Fibroblast of pulmonary artery (primary cell): ENCODE measurements at regions not wholly inside any gene's neighbourhood (a gene's known extent, or its start where the extent isn't known, plus 50 kb on each side); places are given as distances from the start of the nearest gene placed in this dataset.

Source experiments
- DNase-seq: peaks from one replicate; pipeline ENCODE4 v3.0.0-alpha.2; 2010; ENCODE audit warnings: low read depth
- H3K4me3 ChIP-seq: replicated peaks from 2 replicates; pipeline ENCODE4 v1.5.1; 2011; ENCODE audit warnings: low read depth, mild to moderate bottlenecking, control low read depth, low read length, moderate library complexity
- TF ChIP-seq, protein P1 (sequence below): IDR thresholded peaks from 2 replicates; pipeline ENCODE4 v1.5.1; 2011; ENCODE audit warnings: mild to moderate bottlenecking, control low read depth, low read length, inconsistent platforms; ENCODE audit errors: missing control alignments

GRCh38 chr10:71040846-71041605 is 152.7 kb upstream of the PCBD1 start:
- TF ChIP-seq, protein P1, sequence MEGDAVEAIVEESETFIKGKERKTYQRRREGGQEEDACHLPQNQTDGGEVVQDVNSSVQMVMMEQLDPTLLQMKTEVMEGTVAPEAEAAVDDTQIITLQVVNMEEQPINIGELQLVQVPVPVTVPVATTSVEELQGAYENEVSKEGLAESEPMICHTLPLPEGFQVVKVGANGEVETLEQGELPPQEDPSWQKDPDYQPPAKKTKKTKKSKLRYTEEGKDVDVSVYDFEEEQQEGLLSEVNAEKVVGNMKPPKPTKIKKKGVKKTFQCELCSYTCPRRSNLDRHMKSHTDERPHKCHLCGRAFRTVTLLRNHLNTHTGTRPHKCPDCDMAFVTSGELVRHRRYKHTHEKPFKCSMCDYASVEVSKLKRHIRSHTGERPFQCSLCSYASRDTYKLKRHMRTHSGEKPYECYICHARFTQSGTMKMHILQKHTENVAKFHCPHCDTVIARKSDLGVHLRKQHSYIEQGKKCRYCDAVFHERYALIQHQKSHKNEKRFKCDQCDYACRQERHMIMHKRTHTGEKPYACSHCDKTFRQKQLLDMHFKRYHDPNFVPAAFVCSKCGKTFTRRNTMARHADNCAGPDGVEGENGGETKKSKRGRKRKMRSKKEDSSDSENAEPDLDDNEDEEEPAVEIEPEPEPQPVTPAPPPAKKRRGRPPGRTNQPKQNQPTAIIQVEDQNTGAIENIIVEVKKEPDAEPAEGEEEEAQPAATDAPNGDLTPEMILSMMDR = no peak
- H3K4me3 ChIP-seq = no peak overlapping the region

DNA sequence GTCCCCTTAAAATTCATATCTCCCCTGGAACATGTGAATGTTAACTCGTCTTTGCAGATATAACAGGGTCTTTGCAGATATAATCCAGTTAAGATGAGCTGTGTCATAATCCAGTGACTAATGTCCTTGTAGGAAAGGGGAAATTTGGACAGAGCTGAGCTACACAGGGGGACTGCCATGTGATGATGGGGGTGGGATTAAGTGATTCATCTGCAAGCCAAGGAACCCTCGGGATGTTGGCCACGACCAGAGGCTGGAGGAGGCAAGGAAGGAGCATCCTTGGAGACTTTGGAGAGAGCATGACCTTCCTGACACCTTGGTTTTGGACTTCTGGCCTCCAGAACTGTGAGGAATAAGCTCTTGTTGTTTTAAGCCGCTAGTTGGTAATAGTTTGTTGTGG is 153.9 kb upstream of the PCBD1 start:
- DNase-seq = no peak
- H3K4me3 ChIP-seq = no peak overlapping the region
- TF ChIP-seq, protein P1 = no peak

More at GRCh38 chr10:71040846-71041605, 152.7 kb upstream of the PCBD1 start:
- no peak for DNase-seq

DNA sequence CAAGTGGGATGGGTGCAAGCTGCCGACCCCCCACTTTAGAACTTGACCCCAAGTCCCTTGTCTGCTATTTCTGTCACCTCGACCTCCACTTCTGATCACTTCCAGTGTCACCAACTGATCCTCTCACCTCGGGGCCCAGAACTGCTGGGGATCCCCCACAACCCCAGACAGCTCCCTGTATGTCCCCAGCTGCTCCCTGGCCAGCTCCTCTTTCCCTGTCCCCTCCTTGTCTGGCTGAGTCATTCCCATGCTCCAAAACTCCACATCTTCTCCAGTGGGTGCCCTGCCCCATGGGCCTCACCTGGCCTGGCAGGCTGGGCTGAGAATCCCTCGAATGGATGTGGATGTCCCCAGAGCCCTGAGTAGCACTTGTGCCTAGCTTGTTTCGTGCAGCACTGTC is 154.3 kb upstream of the PCBD1 start:
- no peak overlapping the region for H3K4me3 ChIP-seq
- TF ChIP-seq, protein P1 = no peak
- no peak for DNase-seq

DNA sequence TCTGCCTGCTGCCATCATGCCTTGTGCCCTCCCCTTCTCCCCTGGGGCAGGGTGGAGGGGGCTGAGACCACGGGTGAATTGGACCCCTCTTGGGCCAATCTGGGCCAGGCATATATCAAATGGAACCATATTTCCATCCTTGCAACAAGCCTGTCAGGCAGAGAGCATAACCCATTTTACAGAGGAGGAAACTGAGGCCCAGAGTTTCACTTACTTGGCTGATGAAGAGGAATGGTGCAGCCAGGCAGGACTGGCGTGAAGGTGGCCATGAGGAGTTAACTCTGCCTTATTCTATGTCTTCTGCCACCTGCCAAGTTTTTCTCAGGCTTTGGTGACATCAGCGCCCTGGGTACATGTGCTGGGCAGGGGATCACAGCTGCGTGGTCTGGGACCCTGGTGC is 155.5 kb upstream of the PCBD1 start:
- TF ChIP-seq, protein P1 = no peak
- DNase-seq = no peak
- no peak overlapping the region for H3K4me3 ChIP-seq

DNA sequence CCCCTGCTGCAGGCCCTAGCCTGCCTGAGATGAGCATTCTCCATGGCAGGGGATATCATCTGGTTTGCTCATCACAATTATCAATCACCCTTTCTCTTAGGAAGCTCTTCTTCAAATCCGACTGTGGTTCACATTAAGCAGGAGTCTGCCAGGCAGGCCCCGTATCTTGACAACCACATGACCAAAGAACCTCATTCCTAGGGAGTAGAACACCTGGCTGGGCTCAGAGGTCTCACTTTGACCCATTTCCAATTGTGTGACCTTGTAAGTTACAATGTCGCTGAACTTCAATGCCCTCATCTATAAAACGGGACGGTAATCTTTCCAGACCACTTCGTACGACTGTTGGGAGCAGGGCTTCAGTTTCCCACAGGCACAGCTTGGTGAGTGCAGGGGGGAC is 156.4 kb upstream of the PCBD1 start:
- DNase-seq = no peak
- H3K4me3 ChIP-seq = no peak overlapping the region
- TF ChIP-seq, protein P1 = no peak

DNA sequence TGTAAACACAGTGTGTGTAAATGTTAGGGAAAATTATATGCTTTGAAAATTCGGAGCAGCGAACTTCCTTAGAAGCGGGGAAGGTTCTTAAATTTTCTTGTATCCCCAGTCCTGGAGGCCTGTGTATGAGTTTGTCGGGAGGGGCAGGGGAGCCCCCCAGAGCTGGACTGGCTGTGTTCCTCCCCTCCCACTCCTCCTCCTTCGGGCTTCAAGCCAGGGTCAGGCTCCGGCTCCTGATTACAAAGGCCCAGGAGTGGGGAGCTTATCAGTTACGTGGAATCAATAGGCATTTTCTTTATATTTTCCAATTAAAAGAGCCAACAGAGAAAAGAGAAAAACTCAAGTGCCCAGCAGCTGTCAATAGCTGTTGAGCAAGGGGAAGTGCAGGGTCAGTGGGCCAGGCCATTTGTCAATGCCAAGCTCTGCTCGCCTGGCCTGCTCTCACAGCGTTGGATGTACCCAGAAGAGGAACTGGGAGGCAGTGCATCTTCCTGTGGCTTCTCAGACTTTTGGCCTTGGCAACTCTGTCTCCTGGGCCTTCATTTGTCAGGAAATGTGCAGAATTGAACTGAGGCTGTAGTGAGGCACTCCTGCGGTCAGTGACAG is 156.9 kb upstream of the PCBD1 start:
- TF ChIP-seq, protein P1 = no peak
- no peak overlapping the region for H3K4me3 ChIP-seq
- no peak for DNase-seq

GRCh38 chr10:71045936-71046335 is 157.6 kb upstream of the PCBD1 start:
- no peak overlapping the region for H3K4me3 ChIP-seq
- TF ChIP-seq, protein P1 = no peak
- DNase-seq = no peak
